Uterus (tissue), 2 donors: ENCODE measurements at regions not wholly inside any gene's neighbourhood (a gene's known extent, or its start where the extent isn't known, plus 50 kb on each side); places are given as distances from the start of the nearest gene placed in this dataset.

Experiments used
- CTCF ChIP-seq, 4 experiments: fragments of 200-600 bp in 2 of 4; fragments of 450-650 bp in 2 of 4; sonication (generic) in 2 of 4; IDR thresholded peaks; one replicate each; pipeline ENCODE4 v1.5.1; 2016 to 2019; ENCODE audit warnings: antibody characterized with exemption in 4 of 4, mild to moderate bottlenecking in 2 of 4, moderate library complexity in 1 of 4
- POLR2A ChIP-seq, 2 donors: fragments of 450-650 bp; IDR thresholded peaks; one replicate each; pipeline ENCODE4 v1.6.1; 2016; ENCODE audit warnings: antibody characterized with exemption in 2 of 2, mild to moderate bottlenecking in 1 of 2, moderate library complexity in 1 of 2

- TF ChIP-seq POLR2A (IDR thresholded peaks at IDR 0.05): no peak
- TF ChIP-seq CTCF (IDR thresholded peaks at IDR 0.05): no peak
These were observed 923.7 kb upstream of the CNTNAP5 start for GRCh38 chr2:123101434-123101833.
